LHCN-M2 (cell line): ENCODE measurements at regions not wholly inside any gene's neighbourhood (a gene's known extent, or its start where the extent isn't known, plus 50 kb on each side); places are given as distances from the start of the nearest gene placed in this dataset.

Source experiments
- DNase-seq: peaks from one replicate; pipeline ENCODE4 v3.0.0-alpha.2; 2012; ENCODE audit warnings: low read depth

- no peak for DNase-seq
Observed at GRCh38 chr2:236715491-236715961, 145.9 kb downstream of the ACKR3 start.

- no peak for DNase-seq
Observed at GRCh38 chr2:236717120-236717519, 147.5 kb downstream of the ACKR3 start.

GRCh38 chr2:236717729-236718128 lies 148.1 kb downstream of the ACKR3 start:
- no peak for DNase-seq

- no peak for DNase-seq
Observed at GRCh38 chr2:236718207-236718992, 148.8 kb downstream of the ACKR3 start.

GRCh38 chr2:236719192-236719635 lies 149.6 kb downstream of the ACKR3 start:
- DNase-seq, result no peak

GRCh38 chr2:236720974-236721540 lies 151.4 kb downstream of the ACKR3 start:
- no peak for DNase-seq

GRCh38 chr2:236724200-236724599 lies 154.6 kb downstream of the ACKR3 start:
- no peak for DNase-seq

GRCh38 chr2:236726701-236727450 lies 157.3 kb downstream of the ACKR3 start:
- no peak for DNase-seq

GRCh38 chr2:236728916-236729670 lies 159.5 kb downstream of the ACKR3 start:
- DNase-seq, result no peak

GRCh38 chr2:236730393-236730792 lies 160.8 kb downstream of the ACKR3 start:
- DNase-seq, result no peak

- DNase-seq, result peak; percentile 38
Observed at GRCh38 chr2:236731767-236732580, 162.3 kb downstream of the ACKR3 start.

- no peak for DNase-seq
Observed at GRCh38 chr2:236733156-236733555, 163.5 kb downstream of the ACKR3 start.

GRCh38 chr2:236735825-236736238 lies 166.2 kb downstream of the ACKR3 start:
- DNase-seq, result no peak

GRCh38 chr2:236738030-236738429 lies 168.4 kb downstream of the ACKR3 start:
- no peak for DNase-seq

- no peak for DNase-seq
Observed at GRCh38 chr2:236738896-236739295, 169.3 kb downstream of the ACKR3 start.

- DNase-seq, result no peak
Observed at GRCh38 chr2:236739663-236740062, 170.0 kb downstream of the ACKR3 start.

- no peak for DNase-seq
Observed at GRCh38 chr2:236740506-236740905, 170.9 kb downstream of the ACKR3 start.

- peak; percentile 79 for DNase-seq
Observed at GRCh38 chr2:236743039-236743920, 173.7 kb downstream of the ACKR3 start.

GRCh38 chr2:236743921-236744280 lies 174.3 kb downstream of the ACKR3 start:
- no peak for DNase-seq

GRCh38 chr2:236744281-236744705 lies 174.7 kb downstream of the ACKR3 start:
- DNase-seq, result peak; percentile 94
